Daoy (cell line): ENCODE measurements at regions not wholly inside any gene's neighbourhood (a gene's known extent, or its start where the extent isn't known, plus 50 kb on each side); places are given as distances from the start of the nearest gene placed in this dataset.

Experiments
- DNase-seq: peaks from one replicate; pipeline ENCODE4 v3.0.0-alpha.2; 2015; ENCODE audit warnings: low read depth

GRCh38 chr12:4223273-4223845 is 50.2 kb upstream of the CCND2 start:
- DNase-seq = no peak

DNA sequence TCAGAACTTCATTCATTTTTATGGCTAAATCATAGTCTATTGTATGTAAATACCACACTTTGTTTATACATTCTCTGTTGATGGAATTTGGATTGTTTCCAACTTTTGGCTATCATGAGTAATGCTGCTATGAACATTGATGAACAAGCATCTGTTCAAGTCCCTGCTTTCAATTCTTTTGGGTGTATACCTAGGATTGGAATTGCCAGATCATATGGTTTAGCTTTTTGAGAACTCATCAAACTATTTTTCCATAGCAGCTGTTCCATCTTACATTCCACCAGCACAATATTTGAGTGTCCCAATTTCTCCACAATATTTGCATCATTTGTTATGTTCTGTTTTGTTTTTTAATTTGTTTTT is 52.3 kb upstream of the CCND2 start:
- DNase-seq = no peak

- DNase-seq = no peak
Measured at GRCh38 chr12:4220536-4221257, 52.9 kb upstream of the CCND2 start.

DNA sequence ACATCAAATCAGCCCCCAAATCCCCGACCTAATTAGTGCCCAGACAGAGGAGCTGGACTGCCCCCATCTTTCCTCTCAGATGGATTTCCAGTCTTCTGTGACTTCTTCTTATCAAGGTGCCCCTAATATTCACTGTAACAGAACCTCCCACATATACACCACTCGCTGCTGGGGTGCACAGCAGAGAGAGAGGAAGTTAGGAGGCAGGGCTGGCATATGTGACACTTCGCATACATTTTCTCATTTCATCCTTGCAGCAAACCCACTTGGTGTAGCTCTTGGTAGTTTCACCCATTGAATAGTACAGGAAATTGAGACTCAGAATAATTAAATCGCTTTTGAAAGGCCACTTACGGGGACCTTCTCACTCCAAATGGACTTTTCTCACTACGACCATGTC is 56.5 kb upstream of the CCND2 start:
- no peak for DNase-seq

- DNase-seq = no peak
Measured at GRCh38 chr12:4216187-4216927, 57.2 kb upstream of the CCND2 start.

GRCh38 chr12:4215229-4216186 is 58.1 kb upstream of the CCND2 start:
- DNase-seq = peak; percentile 87

DNA sequence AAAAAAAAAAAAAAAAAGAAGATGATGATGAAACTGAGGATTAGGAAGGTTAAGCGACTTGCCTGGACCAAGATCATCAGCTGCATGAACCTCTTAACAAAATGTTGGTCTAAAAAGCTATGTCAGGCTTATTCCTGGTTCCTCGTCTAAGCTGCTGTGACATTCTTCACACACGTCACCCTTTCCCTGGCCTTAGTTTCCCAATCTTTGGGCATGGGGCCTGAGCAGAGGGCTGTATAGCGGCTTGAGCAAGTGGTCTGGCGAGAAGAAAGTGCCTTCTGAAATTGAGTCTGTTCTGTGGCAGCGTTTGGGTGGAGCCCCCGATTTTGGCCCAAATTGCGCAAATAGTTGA is 58.7 kb upstream of the CCND2 start:
- no peak for DNase-seq

DNA sequence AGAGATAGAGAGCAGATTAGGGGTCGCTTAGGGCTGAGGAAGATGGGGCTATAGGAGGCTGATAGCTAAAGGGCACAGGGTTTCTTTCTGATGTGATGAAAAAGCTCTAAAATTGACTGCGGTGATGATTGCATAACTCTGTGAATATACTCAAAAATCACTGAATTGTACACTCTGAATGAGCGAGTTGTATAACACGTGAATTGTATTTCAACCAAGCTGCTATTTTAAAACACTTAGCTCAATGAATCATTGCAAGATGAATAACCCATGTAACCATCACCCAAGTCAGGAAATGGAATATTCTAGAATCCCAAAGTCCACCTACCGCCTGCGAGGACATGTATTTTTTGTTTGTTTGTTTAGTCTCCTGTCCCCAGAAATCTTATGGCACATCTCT is 60.1 kb upstream of the CCND2 start:
- DNase-seq = no peak

- no peak for DNase-seq
Measured at GRCh38 chr12:4212845-4213244, 60.7 kb upstream of the CCND2 start.

- peak; percentile 35 for DNase-seq
Measured at GRCh38 chr12:4211372-4211771, 62.2 kb upstream of the CCND2 start.

- DNase-seq = no peak
Measured at GRCh38 chr12:4210183-4210582, 63.4 kb upstream of the CCND2 start.

- DNase-seq = no peak
Measured at GRCh38 chr12:4206470-4206869, 67.1 kb upstream of the CCND2 start.

- DNase-seq = no peak
Measured at GRCh38 chr12:4203772-4204376, 69.7 kb upstream of the CCND2 start.

GRCh38 chr12:4202918-4203317 is 70.6 kb upstream of the CCND2 start:
- DNase-seq = no peak

DNA sequence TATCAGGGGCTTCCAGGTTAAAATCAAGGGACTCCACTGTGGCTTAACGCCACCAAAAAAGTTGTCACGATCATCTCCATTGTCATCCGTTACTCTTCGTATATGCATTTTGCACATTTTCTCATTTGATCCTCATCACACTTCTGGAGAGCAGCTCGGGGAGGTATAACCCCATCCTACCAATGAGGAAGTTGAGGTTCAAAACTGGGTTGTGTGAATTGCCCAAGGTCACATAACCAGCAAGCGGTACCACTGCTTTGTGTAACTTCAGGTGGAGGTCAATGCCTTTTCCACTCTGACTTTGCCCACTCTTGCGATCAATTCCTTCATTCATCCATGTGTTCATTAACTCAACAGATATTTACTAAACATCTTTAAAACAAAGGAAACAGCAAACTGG is 71.1 kb upstream of the CCND2 start:
- DNase-seq = no peak

- no peak for DNase-seq
Measured at GRCh38 chr12:4201333-4202100, 72.0 kb upstream of the CCND2 start.

DNA sequence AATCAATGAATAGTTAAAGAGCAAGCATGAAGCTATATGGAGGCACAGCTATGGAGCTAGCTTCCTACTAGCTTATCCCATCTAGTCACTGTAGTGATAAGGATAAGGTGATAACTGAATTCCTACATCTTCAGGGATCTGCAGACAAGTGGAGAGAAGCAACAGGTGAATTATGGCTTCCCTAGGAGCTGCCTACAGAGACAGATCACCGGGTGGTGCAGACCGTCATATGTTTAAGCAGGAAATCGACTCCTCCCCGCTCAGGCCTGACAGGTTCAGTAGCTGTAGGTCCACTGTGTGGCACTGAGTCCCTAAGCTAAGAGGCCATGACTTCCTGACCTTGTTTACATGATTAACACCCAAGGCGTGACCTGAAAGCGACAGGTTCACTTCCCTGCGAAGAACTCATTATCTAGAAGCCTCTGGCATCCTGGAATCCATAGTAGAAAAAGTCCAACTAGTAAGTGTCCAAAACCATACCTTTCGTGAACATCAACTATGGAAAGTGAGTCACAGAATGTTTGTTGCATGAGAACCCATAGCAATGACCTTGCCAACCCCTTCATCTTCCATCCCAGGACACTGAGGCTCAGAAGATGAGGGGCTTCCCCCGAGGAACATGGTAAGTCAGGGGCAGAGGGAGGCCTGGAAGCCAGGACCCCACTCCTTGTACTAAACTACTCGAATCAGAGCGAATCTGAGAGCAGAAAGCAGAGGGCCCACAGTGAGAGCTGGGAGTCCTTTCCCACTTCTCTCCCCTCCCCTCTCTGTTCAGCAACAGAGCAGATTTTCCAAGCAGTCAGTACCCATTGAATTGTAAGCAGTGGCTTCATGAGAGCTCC is 75.4 kb upstream of the CCND2 start:
- no peak for DNase-seq

- DNase-seq = no peak
Measured at GRCh38 chr12:4196805-4197420, 76.6 kb upstream of the CCND2 start.

GRCh38 chr12:4194668-4195067 is 78.9 kb upstream of the CCND2 start:
- no peak for DNase-seq

GRCh38 chr12:4193821-4194220 is 79.7 kb upstream of the CCND2 start:
- no peak for DNase-seq
